SK-N-SH treated with all-trans-retinoic acid at 6 μM for 48 hours (cell line): ENCODE measurements at regions not wholly inside any gene's neighbourhood (a gene's known extent, or its start where the extent isn't known, plus 50 kb on each side); places are given as distances from the start of the nearest gene placed in this dataset.

ENCODE experiments used
- ATAC-seq: fragments of 200-7000 bp; cut with Tn5 transposase; 3 replicates; pipeline ENCODE4 v1.9.1; 2020; ENCODE audit warnings: mild to moderate bottlenecking, moderate library complexity
- ARNTL ChIP-seq: fragments of 450-650 bp; formaldehyde crosslinking; IDR thresholded peaks from 2 replicates; pipeline ENCODE4 v1.5.0; 2020; ENCODE audit warnings: low read depth, mild to moderate bottlenecking, moderate library complexity, borderline replicate concordance
- BACH2 ChIP-seq: fragments of 250-450 bp; sonication (Bioruptor Pico); IDR thresholded peaks from 2 replicates; pipeline ENCODE4 v1.9.0; 2021; ENCODE audit warnings: mild to moderate bottlenecking, borderline replicate concordance
- CREB5 ChIP-seq: fragments of 250-450 bp; sonication (Bioruptor Pico); IDR thresholded peaks from 2 replicates; pipeline ENCODE4 v1.5.1; 2020; ENCODE audit warnings: low read depth, mild to moderate bottlenecking, moderate library complexity
- CSDC2 ChIP-seq: fragments of 250-450 bp; sonication (Bioruptor Pico); IDR thresholded peaks from 2 replicates; pipeline ENCODE4 v1.5.0; 2020; ENCODE audit warnings: mild to moderate bottlenecking, moderate library complexity
- CSRNP3 ChIP-seq: fragments of 250-450 bp; sonication (Bioruptor Pico); IDR thresholded peaks from 2 replicates; pipeline ENCODE4 v1.5.1; 2021; ENCODE audit warnings: mild to moderate bottlenecking, moderate library complexity
- ESRRG ChIP-seq: fragments of 250-450 bp; sonication (Bioruptor Pico); IDR thresholded peaks from 2 replicates; pipeline ENCODE4 v1.6.1; 2021; ENCODE audit warnings: mild to moderate bottlenecking
- GLIS3 ChIP-seq: fragments of 250-450 bp; sonication (Bioruptor Pico); IDR thresholded peaks from 2 replicates; pipeline ENCODE4 v1.5.0; 2020; ENCODE audit warnings: mild to moderate bottlenecking, moderate library complexity
- ISL1 ChIP-seq: fragments of 250-450 bp; sonication (Bioruptor Pico); IDR thresholded peaks from 2 replicates; pipeline ENCODE4 v2.1.2; 2022; ENCODE audit warnings: mild to moderate bottlenecking, moderate library complexity
- OSR1 ChIP-seq: fragments of 250-450 bp; sonication (Bioruptor Pico); IDR thresholded peaks from 2 replicates; pipeline ENCODE4 v1.8.0; 2022; ENCODE audit warnings: moderate library complexity, mild to moderate bottlenecking, inconsistent platforms
- PATZ1 ChIP-seq: fragments of 250-450 bp; sonication (Bioruptor Pico); IDR thresholded peaks from 2 replicates; pipeline ENCODE4 v1.8.0; 2020; ENCODE audit warnings: mild to moderate bottlenecking, moderate library complexity, borderline replicate concordance
- PPARA ChIP-seq: fragments of 250-450 bp; sonication (Bioruptor Pico); IDR thresholded peaks from 2 replicates; pipeline ENCODE4 v1.5.0; 2020; ENCODE audit warnings: mild to moderate bottlenecking, borderline replicate concordance
- RARB ChIP-seq: fragments of 250-450 bp; sonication (Bioruptor Pico); IDR thresholded peaks from 2 replicates; pipeline ENCODE4 v1.8.0; 2021; ENCODE audit warnings: mild to moderate bottlenecking, moderate library complexity
- SNAI2 ChIP-seq: fragments of 250-450 bp; sonication (Bioruptor Pico); IDR thresholded peaks from 2 replicates; pipeline ENCODE4 v1.5.0; 2020; ENCODE audit warnings: mild to moderate bottlenecking, moderate library complexity
- TCF4 ChIP-seq: fragments of 250-450 bp; sonication (Bioruptor Pico); IDR thresholded peaks from 2 replicates; pipeline ENCODE4 v1.8.0; 2021; ENCODE audit warnings: mild to moderate bottlenecking, moderate library complexity, borderline replicate concordance
- TOX ChIP-seq: fragments of 250-450 bp; sonication (Bioruptor Pico); IDR thresholded peaks from 2 replicates; pipeline ENCODE4 v1.8.0; 2021; ENCODE audit warnings: mild to moderate bottlenecking, moderate library complexity, borderline replicate concordance
- ZC3H10 ChIP-seq: fragments of 250-450 bp; sonication (Bioruptor Pico); IDR thresholded peaks from 2 replicates; pipeline ENCODE4 v1.5.1; 2021; ENCODE audit warnings: mild to moderate bottlenecking, moderate library complexity
- ZFP30 ChIP-seq: fragments of 450-650 bp; formaldehyde crosslinking; IDR thresholded peaks from 2 replicates; pipeline ENCODE4 v1.5.0; 2022; ENCODE audit warnings: mild to moderate bottlenecking, moderate library complexity
- ZNF565 ChIP-seq: fragments of 450-650 bp; formaldehyde crosslinking; conservative IDR thresholded peaks from 2 replicates; pipeline ENCODE4 v1.5.0; 2020; ENCODE audit warnings: low read depth, mild to moderate bottlenecking, moderate library complexity
- ZNF8 ChIP-seq: fragments of 450-650 bp; formaldehyde crosslinking; IDR thresholded peaks from 2 replicates; pipeline ENCODE4 v1.5.0; 2020; ENCODE audit warnings: mild to moderate bottlenecking, moderate library complexity
- TF ChIP-seq, protein P1 (sequence below): fragments of 250-450 bp; sonication (Bioruptor Pico); IDR thresholded peaks from 2 replicates; pipeline ENCODE4 v1.8.0; 2021; ENCODE audit warnings: low read depth, mild to moderate bottlenecking, moderate library complexity, borderline replicate concordance

DNA sequence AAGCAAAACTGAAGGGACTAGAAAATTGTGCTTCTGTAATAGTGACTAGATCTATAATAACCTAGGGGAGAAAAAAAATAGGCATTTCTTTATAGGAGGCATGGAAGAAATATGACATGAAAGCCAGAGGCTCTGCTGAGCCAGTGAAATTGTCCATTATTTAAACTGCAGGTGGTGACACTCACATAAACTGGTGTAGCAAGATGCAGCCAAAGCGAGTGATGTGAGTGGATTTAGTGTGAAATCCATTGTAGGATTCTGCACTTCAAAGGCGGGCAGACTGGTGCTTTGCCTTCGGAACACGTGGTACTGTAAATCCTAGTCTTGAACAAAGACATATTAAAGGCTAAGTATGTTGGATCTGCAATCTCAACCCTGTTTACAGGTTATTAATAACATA, 361.9 kb downstream of the TBC1D4 start:
- ATAC-seq, result no peak
- TF ChIP-seq ESRRG (CRISPR knock-in tag), result no peak
- no peak for TF ChIP-seq ZFP30
- no peak for TF ChIP-seq PATZ1 (CRISPR knock-in tag)
- no peak for TF ChIP-seq ARNTL
- TF ChIP-seq TCF4 (CRISPR knock-in tag), result no peak
- TF ChIP-seq OSR1 (CRISPR knock-in tag), result no peak
- TF ChIP-seq ISL1, result no peak
- TF ChIP-seq ZNF8, result no peak
- no peak for TF ChIP-seq GLIS3 (CRISPR knock-in tag)
- TF ChIP-seq CREB5 (CRISPR knock-in tag), result no peak
- no peak for TF ChIP-seq RARB

DNA sequence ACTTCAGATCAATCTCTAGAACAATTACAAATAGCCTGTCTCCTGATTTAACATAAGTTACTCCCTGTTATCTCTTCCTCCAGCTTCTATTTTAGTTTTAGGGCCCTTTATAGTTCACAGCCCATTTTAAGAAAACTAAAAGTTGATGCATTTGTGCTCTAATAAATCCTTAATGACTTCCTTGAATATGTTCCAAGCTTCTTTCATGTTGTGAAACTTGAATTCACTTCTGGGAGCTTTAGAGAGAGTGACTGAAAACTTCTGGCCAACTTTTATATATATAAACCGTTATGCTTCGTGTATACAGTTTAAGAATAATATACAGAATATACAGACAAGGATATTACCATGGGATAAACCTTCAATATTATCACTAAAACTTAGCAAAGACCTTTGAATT, 366.8 kb downstream of the TBC1D4 start:
- ATAC-seq, result no peak
- no peak for TF ChIP-seq ZNF8
- no peak for TF ChIP-seq CSRNP3 (CRISPR knock-in tag)
- TF ChIP-seq ZC3H10 (CRISPR knock-in tag), result no peak
- no peak for TF ChIP-seq PATZ1 (CRISPR knock-in tag)
- no peak for TF ChIP-seq TCF4 (CRISPR knock-in tag)
- TF ChIP-seq, protein P1, sequence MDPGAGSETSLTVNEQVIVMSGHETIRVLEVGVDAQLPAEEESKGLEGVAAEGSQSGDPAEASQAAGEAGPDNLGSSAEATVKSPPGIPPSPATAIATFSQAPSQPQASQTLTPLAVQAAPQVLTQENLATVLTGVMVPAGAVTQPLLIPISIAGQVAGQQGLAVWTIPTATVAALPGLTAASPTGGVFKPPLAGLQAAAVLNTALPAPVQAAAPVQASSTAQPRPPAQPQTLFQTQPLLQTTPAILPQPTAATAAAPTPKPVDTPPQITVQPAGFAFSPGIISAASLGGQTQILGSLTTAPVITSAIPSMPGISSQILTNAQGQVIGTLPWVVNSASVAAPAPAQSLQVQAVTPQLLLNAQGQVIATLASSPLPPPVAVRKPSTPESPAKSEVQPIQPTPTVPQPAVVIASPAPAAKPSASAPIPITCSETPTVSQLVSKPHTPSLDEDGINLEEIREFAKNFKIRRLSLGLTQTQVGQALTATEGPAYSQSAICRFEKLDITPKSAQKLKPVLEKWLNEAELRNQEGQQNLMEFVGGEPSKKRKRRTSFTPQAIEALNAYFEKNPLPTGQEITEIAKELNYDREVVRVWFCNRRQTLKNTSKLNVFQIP (CRISPR knock-in tag), result no peak
- no peak for TF ChIP-seq OSR1 (CRISPR knock-in tag)
- no peak for TF ChIP-seq ARNTL
- no peak for TF ChIP-seq SNAI2 (CRISPR knock-in tag)
- no peak for TF ChIP-seq GLIS3 (CRISPR knock-in tag)
- TF ChIP-seq ZFP30, result no peak
- TF ChIP-seq PPARA, result no peak
- TF ChIP-seq BACH2, result no peak
- no peak for TF ChIP-seq CREB5 (CRISPR knock-in tag)

- no peak for ATAC-seq
- TF ChIP-seq SNAI2 (CRISPR knock-in tag) (no peak), OSR1 (CRISPR knock-in tag) (no peak), ZNF8 (no peak), TOX (CRISPR knock-in tag) (no peak), CSDC2 (CRISPR knock-in tag) (no peak), CSRNP3 (CRISPR knock-in tag) (no peak), ZNF565 (CRISPR knock-in tag) (no peak), GLIS3 (CRISPR knock-in tag) (no peak), TCF4 (CRISPR knock-in tag) (no peak), ARNTL (no peak)
- TF ChIP-seq, protein P1 (CRISPR knock-in tag), result no peak
Measured at GRCh38 chr13:75103976-75104375, 378.0 kb downstream of the TBC1D4 start.
